Activated CD8-positive, alpha-beta memory T cell treated with anti-CD3 and anti-CD28 coated beads, Interleukin-2, amount 10 ng/mL, durations not matched to agents 7 days and 5 days (primary cell): ENCODE measurements at regions not wholly inside any gene's neighbourhood (a gene's known extent, or its start where the extent isn't known, plus 50 kb on each side); places are given as distances from the start of the nearest gene placed in this dataset.
"Not testable (repeated sequence)": the region's sequence is repeated elsewhere in the genome, so short reads cannot be mapped to it uniquely, and the experiment has no call there.

Experiments used
- ATAC-seq: fragments of 150-1000 bp; cut with Tn5 transposase; one replicate; pipeline ENCODE4 v1.10.0; 2021; ENCODE audit warnings: moderate library complexity
- CTCF ChIA-PET: fragments of 350-600 bp; sonication (Branson Sonifier 250); formaldehyde crosslinking; loops from one replicate; lab custom pipeline; 2021; ENCODE audit warnings: antibody characterized with exemption; lab: Charles Lee
- DNase-seq: peaks from one replicate; pipeline ENCODE4 v3.0.0-alpha.2; 2020
- H3K27ac Mint-ChIP-seq: one replicate; pipeline ENCODE4 v1.8.0; 2021; ENCODE audit warnings: mild to moderate bottlenecking, mixed read lengths
- H3K27me3 Mint-ChIP-seq: one replicate; pipeline ENCODE4 v1.8.0; 2021; ENCODE audit warnings: mixed read lengths
- H3K36me3 Mint-ChIP-seq: one replicate; pipeline ENCODE4 v1.8.0; 2021; ENCODE audit warnings: mild to moderate bottlenecking, mixed read lengths
- H3K4me1 Mint-ChIP-seq: one replicate; pipeline ENCODE4 v1.8.0; 2021; ENCODE audit warnings: mixed read lengths
- H3K4me3 Mint-ChIP-seq: one replicate; pipeline ENCODE4 v1.8.0; 2021; ENCODE audit warnings: mild to moderate bottlenecking, moderate library complexity, mixed read lengths
- H3K9me3 Mint-ChIP-seq: one replicate; pipeline ENCODE4 v1.8.0; 2022; ENCODE audit warnings: low read depth, mixed read lengths

DNA sequence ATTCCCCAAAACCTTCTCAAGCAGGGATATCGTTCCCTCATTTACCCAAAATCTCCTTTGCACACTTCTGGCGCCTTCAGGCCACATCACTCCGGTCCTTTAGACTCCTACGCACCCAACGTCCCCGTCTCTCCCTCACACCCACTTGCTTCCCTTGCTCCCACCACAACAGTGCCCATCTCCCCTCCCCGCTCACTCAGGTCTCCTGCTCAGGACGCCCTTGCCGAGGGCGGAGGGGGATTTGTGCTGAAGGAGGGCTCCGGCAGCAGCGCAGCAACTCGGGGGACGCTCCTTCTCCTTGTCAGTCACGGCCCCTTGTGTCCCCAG lies 71.6 kb downstream of the PCMTD2 start:
- CTCF ChIA-PET, H3K4me3 Mint-ChIP-seq, ATAC-seq, DNase-seq, H3K9me3 Mint-ChIP-seq, H3K27ac Mint-ChIP-seq, H3K36me3 Mint-ChIP-seq, H3K4me1 Mint-ChIP-seq: not testable (repeated sequence)
- peaks cover 56% of the 10 kb centered on the region for H3K27me3 Mint-ChIP-seq

DNA sequence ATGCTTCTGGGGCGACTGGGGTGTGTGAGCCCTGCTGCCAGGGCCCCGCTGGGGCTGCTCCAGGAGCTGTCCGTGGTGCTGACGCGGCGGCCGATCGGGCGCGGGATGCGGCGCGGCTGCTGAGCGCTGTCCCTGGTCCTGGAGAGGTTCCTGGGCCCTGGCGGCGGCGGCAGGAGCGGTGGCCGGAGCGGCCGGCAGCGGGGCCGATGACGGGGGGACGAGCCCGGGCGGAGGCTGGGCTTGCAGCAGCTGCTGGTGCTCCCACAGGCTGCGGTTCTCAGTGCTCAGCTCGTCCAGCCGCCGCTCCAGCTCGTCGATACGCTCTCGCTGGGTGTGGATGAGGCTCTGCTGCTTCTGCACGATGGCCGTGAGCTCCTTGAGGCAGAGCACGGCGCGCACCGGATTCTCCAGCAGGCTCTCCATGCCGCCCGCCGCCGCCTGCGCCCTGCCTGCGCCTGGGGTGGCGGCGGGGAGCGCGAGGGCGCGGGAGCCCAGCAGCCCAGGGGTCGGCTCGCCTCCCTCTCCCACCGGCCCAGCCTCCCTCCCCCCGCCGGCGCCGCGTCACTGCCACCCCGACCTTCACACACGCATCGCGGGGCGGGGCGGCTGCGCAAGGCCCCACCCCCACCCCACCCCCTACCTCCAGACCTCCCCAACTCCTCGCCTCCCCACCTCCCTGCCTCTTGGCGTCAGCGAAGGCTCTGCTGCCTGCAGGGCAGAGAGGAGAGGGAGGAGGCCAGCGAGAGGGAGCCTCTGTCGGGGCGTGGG lies 72.2 kb downstream of the PCMTD2 start:
- not testable (repeated sequence) for H3K9me3 Mint-ChIP-seq, H3K4me3 Mint-ChIP-seq

DNA sequence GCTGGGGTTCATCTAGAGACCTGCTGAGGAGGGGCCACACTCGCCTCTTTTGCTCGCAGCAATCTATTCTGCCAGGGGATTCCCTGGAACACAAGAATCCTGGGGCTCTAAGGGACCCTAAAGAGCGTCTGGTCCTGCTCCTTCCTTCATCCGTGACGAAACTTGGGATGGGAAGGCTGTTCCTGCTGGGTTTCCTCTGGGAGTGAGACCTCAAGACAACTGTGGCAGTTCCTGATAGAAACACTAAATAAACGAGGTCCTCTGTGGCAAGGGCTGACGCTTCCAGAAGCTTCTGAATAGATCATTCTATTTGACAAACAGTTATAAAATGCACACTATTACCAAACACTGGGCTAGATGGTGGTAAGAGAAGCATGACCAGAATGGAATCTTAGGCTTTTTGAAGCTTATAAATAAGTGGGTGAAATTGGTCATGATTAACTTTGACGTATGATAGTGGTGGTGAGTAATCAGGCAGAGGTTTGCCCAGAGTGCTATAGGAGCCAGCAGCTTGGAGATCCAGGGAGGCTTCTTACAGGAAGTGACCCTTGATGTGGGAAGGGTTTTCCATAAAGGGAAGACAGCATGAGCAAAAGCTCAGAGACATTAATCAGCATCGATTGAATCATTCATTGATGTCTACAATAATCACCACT lies 73.2 kb downstream of the PCMTD2 start:
- CTCF ChIA-PET, ATAC-seq, H3K9me3 Mint-ChIP-seq, DNase-seq, H3K4me1 Mint-ChIP-seq, H3K27ac Mint-ChIP-seq, H3K4me3 Mint-ChIP-seq, H3K36me3 Mint-ChIP-seq: not testable (repeated sequence)
- peaks cover 58% of the 10 kb centered on the region for H3K27me3 Mint-ChIP-seq

More for the DNA sequence above, 72.2 kb downstream of the PCMTD2 start:
- H3K27me3 Mint-ChIP-seq, result peaks cover 55% of the 10 kb centered on the region
- H3K36me3 Mint-ChIP-seq, H3K4me1 Mint-ChIP-seq, DNase-seq, H3K27ac Mint-ChIP-seq, CTCF ChIA-PET: not testable (repeated sequence)
- ATAC-seq, result peak; percentile 99

DNA sequence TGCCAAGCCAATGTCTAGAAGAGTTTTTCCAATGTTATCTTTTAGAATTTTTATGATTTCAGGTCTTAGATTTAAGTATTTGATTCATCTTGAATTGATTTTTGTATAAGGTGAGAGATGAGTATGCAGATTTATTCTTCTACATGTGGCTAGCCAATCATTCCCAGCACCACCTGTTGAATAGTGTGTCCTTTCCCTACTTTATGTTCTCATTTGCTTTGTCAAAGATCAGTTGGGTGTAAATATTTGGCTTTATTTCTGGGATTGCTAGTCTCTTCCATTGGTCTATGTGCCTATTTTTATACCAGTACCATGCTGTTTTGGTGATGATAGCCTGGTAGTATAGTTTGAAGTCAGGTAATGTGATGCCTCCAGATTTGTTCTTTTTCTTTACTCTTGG lies 77.1 kb downstream of the PCMTD2 start:
- peaks cover 38% of the 10 kb centered on the region for H3K27me3 Mint-ChIP-seq
- ATAC-seq, H3K4me3 Mint-ChIP-seq, H3K9me3 Mint-ChIP-seq, CTCF ChIA-PET, H3K36me3 Mint-ChIP-seq, H3K27ac Mint-ChIP-seq, H3K4me1 Mint-ChIP-seq, DNase-seq: not testable (repeated sequence)
